BLaER1 treated with 17β-estradiol and CSF1 and Interleukin-3, amounts not matched to agents 10 nM and 100 nM (cell line): ENCODE measurements at regions not wholly inside any gene's neighbourhood (a gene's known extent, or its start where the extent isn't known, plus 50 kb on each side); places are given as distances from the start of the nearest gene placed in this dataset.

Source experiments
- H3K27ac ChIP-seq, 11 experiments: shearing (Covaris generic); formaldehyde crosslinking; 2 replicates each; pipeline ENCODE4 v1.8.1; 2022
- H3K27me3 ChIP-seq, 11 experiments: shearing (Covaris generic); formaldehyde crosslinking; 2 replicates each; pipeline ENCODE4 v1.8.1; 2022
- H3K36me3 ChIP-seq, 11 experiments: shearing (Covaris generic); formaldehyde crosslinking; 2 replicates each; pipeline ENCODE4 v1.8.1; 2022
- H3K4me1 ChIP-seq, 10 experiments: shearing (Covaris generic); formaldehyde crosslinking; 2 replicates each; pipeline ENCODE4 v1.8.1; 2022
- H3K4me2 ChIP-seq, 11 experiments: shearing (Covaris generic); formaldehyde crosslinking; 2 replicates each; pipeline ENCODE4 v1.8.1; 2022
- H3K4me3 ChIP-seq, 10 experiments: shearing (Covaris generic); formaldehyde crosslinking; 2 replicates each; pipeline ENCODE4 v1.8.1; 2022
- H3K9ac ChIP-seq, 11 experiments: shearing (Covaris generic); formaldehyde crosslinking; 2 replicates each; pipeline ENCODE4 v1.8.1; 2022
- H3K9me3 ChIP-seq, 11 experiments: shearing (Covaris generic); formaldehyde crosslinking; replicated peaks in 1 of 11; 2 replicates each; pipeline ENCODE4 v1.8.1; 2022
- H4K20me1 ChIP-seq, 11 experiments: shearing (Covaris generic); formaldehyde crosslinking; 2 replicates each; pipeline ENCODE4 v1.8.1; 2022
- Cebpa-rat ChIP-seq, 11 experiments: shearing (Covaris generic); IDR thresholded peaks; 2 replicates each; pipeline ENCODE4 v1.8.1; 2022

- Histone ChIP-seq H3K4me2 (peak overlapping the region in 3 of 11 experiments; percentile 0 to 18 (median 10); a peak in 2 of 22 replicates), H3K27ac (no peak overlapping the region), H4K20me1 (no peaks in the 10 kb centered on the region), H3K4me3 (no peak overlapping the region), H3K27me3 (peaks cover 0 to 46% (median 0%) of the 10 kb centered on the region in 11 experiments; a peak in 8 of 22 replicates), H3K4me1 (peaks cover 12 to 50% (median 33%) of the 10 kb centered on the region in 10 experiments), H3K9me3 (peaks cover 0 to 6% (median 0%) of the 10 kb centered on the region in 11 experiments; a peak in 5 of 22 replicates), H3K36me3 (no peaks in the 10 kb centered on the region), H3K9ac (no peak overlapping the region)
- no peak for TF ChIP-seq Cebpa-rat (IDR thresholded peaks at IDR 0.05)
Measured at GRCh38 chr5:2005101-2006041, 122.6 kb upstream of the IRX4 start.

GRCh38 chr5:2003690-2004365 is 121.1 kb upstream of the IRX4 start:
- Histone ChIP-seq H3K27me3 (peaks cover 0 to 36% (median 0%) of the 10 kb centered on the region in 11 experiments; a peak in 7 of 22 replicates), H3K4me1 (peaks cover 28 to 57% (median 40%) of the 10 kb centered on the region in 10 experiments), H4K20me1 (no peaks in the 10 kb centered on the region)

GRCh38 chr5:2003206-2003605 is 120.5 kb upstream of the IRX4 start:
- Histone ChIP-seq H3K27me3 (peaks cover 0 to 34% (median 0%) of the 10 kb centered on the region in 11 experiments; a peak in 6 of 22 replicates), H3K9ac (no peak overlapping the region), H3K27ac (peak overlapping the region in 1 of 11 experiments; percentile 1; a peak in 2 of 22 replicates), H3K4me1 (peaks cover 34 to 59% (median 45%) of the 10 kb centered on the region in 10 experiments), H3K9me3 (peaks cover 2 to 22% (median 9%) of the 10 kb centered on the region in 11 experiments; a peak in 15 of 22 replicates), H4K20me1 (no peaks in the 10 kb centered on the region), H3K4me2 (peak overlapping the region in 2 of 11 experiments; percentile 23 to 90; a peak in 2 of 22 replicates), H3K4me3 (no peak overlapping the region), H3K36me3 (no peaks in the 10 kb centered on the region)
- no peak for TF ChIP-seq Cebpa-rat (IDR thresholded peaks at IDR 0.05)

More at GRCh38 chr5:2003690-2004365, 121.1 kb upstream of the IRX4 start:
- Histone ChIP-seq H3K9ac (no peak overlapping the region), H3K27ac (peak overlapping the region in 1 of 11 experiments; percentile 1; a peak in 2 of 22 replicates), H3K9me3 (peaks cover 0 to 17% (median 5%) of the 10 kb centered on the region in 11 experiments; a peak in 10 of 22 replicates), H3K36me3 (no peaks in the 10 kb centered on the region), H3K4me3 (no peak overlapping the region), H3K4me2 (no peak overlapping the region)
- no peak for TF ChIP-seq Cebpa-rat (IDR thresholded peaks at IDR 0.05)

- peak overlapping the region; percentile 69 to 94 (median 86) for H3K4me2 ChIP-seq
- H4K20me1 ChIP-seq: no peaks in the 10 kb centered on the region
- H3K4me1 ChIP-seq: peaks cover 49 to 78% (median 61%) of the 10 kb centered on the region in 10 experiments
- H3K36me3 ChIP-seq: no peaks in the 10 kb centered on the region
- peak overlapping the region in 9 of 11 experiments; percentile 26 to 93 (median 90); a peak in 17 of 22 replicates for H3K27ac ChIP-seq
- no peak for TF ChIP-seq Cebpa-rat (IDR thresholded peaks at IDR 0.05)
- peaks cover 0 to 30% (median 0%) of the 10 kb centered on the region in 11 experiments; a peak in 6 of 22 replicates for H3K27me3 ChIP-seq
- peaks cover 7 to 34% (median 13%) of the 10 kb centered on the region in 11 experiments; a peak in 17 of 22 replicates for H3K9me3 ChIP-seq
- peak overlapping the region in 3 of 11 experiments; percentile 4 to 40 (median 34); a peak in 6 of 22 replicates for H3K9ac ChIP-seq
- peak overlapping the region in 1 of 10 experiments; percentile 30; a peak in 2 of 20 replicates for H3K4me3 ChIP-seq
Measured at GRCh38 chr5:2001300-2001699, 118.6 kb upstream of the IRX4 start.

GRCh38 chr5:2000591-2000990 is 117.9 kb upstream of the IRX4 start:
- H3K4me3 ChIP-seq: 0 out of 20 replicates have a peak overlapping the region, but pooled peaks of 1 of the 10 experiments have one; percentile 6
- peak overlapping the region in 5 of 11 experiments; percentile 4 to 50 (median 34); a peak in 8 of 22 replicates for H3K9ac ChIP-seq
- peaks cover 49 to 78% (median 61%) of the 10 kb centered on the region in 10 experiments for H3K4me1 ChIP-seq
- H3K27ac ChIP-seq: peak overlapping the region in 10 of 11 experiments; percentile 8 to 93 (median 90); a peak in 18 of 22 replicates
- H3K27me3 ChIP-seq: peaks cover 0 to 27% (median 0%) of the 10 kb centered on the region in 11 experiments; a peak in 6 of 22 replicates
- peak overlapping the region; percentile 69 to 94 (median 86) for H3K4me2 ChIP-seq
- H3K36me3 ChIP-seq: no peaks in the 10 kb centered on the region
- H3K9me3 ChIP-seq: peaks cover 7 to 41% (median 19%) of the 10 kb centered on the region in 11 experiments; a peak in 18 of 22 replicates
- no peaks in the 10 kb centered on the region for H4K20me1 ChIP-seq
- TF ChIP-seq Cebpa-rat (IDR thresholded peaks at IDR 0.05): no peak

- Histone ChIP-seq H3K4me2 (peak overlapping the region; percentile 69 to 94 (median 86); a peak in 20 of 22 replicates), H3K9me3 (peaks cover 10 to 49% (median 26%) of the 10 kb centered on the region in 11 experiments; a peak in 20 of 22 replicates), H3K4me1 (peaks cover 49 to 72% (median 61%) of the 10 kb centered on the region in 10 experiments), H3K27me3 (peaks cover 0 to 19% (median 0%) of the 10 kb centered on the region in 11 experiments; a peak in 6 of 22 replicates), H3K27ac (peak overlapping the region in 9 of 11 experiments; percentile 80 to 93 (median 90); a peak in 17 of 22 replicates), H3K36me3 (no peaks in the 10 kb centered on the region), H3K9ac (0 out of 22 replicates have a peak overlapping the region, but pooled peaks of 1 of the 11 experiments have one; percentile 21), H4K20me1 (no peaks in the 10 kb centered on the region), H3K4me3 (peak overlapping the region in 1 of 10 experiments; percentile 40; a peak in 1 of 20 replicates)
- no peak for TF ChIP-seq Cebpa-rat (IDR thresholded peaks at IDR 0.05)
Measured at GRCh38 chr5:1999794-2000193, 117.1 kb upstream of the IRX4 start.

- Histone ChIP-seq H3K9ac (peak overlapping the region; percentile 42 to 76 (median 66); a peak in 20 of 22 replicates), H4K20me1 (no peaks in the 10 kb centered on the region), H3K4me2 (peak overlapping the region; percentile 69 to 94 (median 86)), H3K4me1 (peaks cover 49 to 72% (median 61%) of the 10 kb centered on the region in 10 experiments), H3K4me3 (peak overlapping the region in 4 of 10 experiments; percentile 13 to 44 (median 24); a peak in 4 of 20 replicates), H3K36me3 (no peaks in the 10 kb centered on the region), H3K27ac (peak overlapping the region; percentile 80 to 93 (median 90)), H3K9me3 (peaks cover 19 to 59% (median 36%) of the 10 kb centered on the region in 11 experiments; a peak in 21 of 22 replicates), H3K27me3 (peaks cover 0 to 9% (median 0%) of the 10 kb centered on the region in 11 experiments; a peak in 5 of 22 replicates)
- peak in 5 of 11 experiments; percentile 17 to 73 (median 62); a peak in 5 of 22 replicates for TF ChIP-seq Cebpa-rat (IDR thresholded peaks at IDR 0.05)
Measured at GRCh38 chr5:1998716-1999317, 116.1 kb upstream of the IRX4 start.
